GM21737 (cell line): ENCODE measurements at regions not wholly inside any gene's neighbourhood (a gene's known extent, or its start where the extent isn't known, plus 50 kb on each side); places are given as distances from the start of the nearest gene placed in this dataset.

Experiments
- ATAC-seq: cut with Tn5 transposase; IDR thresholded peaks from one replicate; pipeline ENCODE4 v1.9.1; 2021; ENCODE audit warnings: mild to moderate bottlenecking, moderate library complexity; ENCODE audit not compliant: unreplicated experiment

GRCh38 chr2:123116595-123116994, 908.5 kb upstream of the CNTNAP5 start:
- ATAC-seq = no peak

GRCh38 chr2:123127236-123127635, 897.9 kb upstream of the CNTNAP5 start:
- no peak for ATAC-seq

GRCh38 chr2:123128951-123129350, 896.1 kb upstream of the CNTNAP5 start:
- no peak for ATAC-seq

- no peak for ATAC-seq
These were observed 888.7 kb upstream of the CNTNAP5 start for GRCh38 chr2:123136419-123136818.

GRCh38 chr2:123144082-123144481, 881.0 kb upstream of the CNTNAP5 start:
- ATAC-seq = no peak

- no peak for ATAC-seq
These were observed 872.0 kb upstream of the CNTNAP5 start for GRCh38 chr2:123153041-123153440.

GRCh38 chr2:123154195-123154594, 870.9 kb upstream of the CNTNAP5 start:
- no peak for ATAC-seq

- no peak for ATAC-seq
These were observed 868.1 kb upstream of the CNTNAP5 start for GRCh38 chr2:123157016-123157415.

- ATAC-seq = no peak
These were observed 862.6 kb upstream of the CNTNAP5 start for GRCh38 chr2:123162400-123163016.

GRCh38 chr2:123163398-123163797, 861.7 kb upstream of the CNTNAP5 start:
- ATAC-seq = no peak

GRCh38 chr2:123164216-123164615, 860.9 kb upstream of the CNTNAP5 start:
- no peak for ATAC-seq

- no peak for ATAC-seq
These were observed 859.5 kb upstream of the CNTNAP5 start for GRCh38 chr2:123165616-123166015.

GRCh38 chr2:123179526-123179925, 845.6 kb upstream of the CNTNAP5 start:
- ATAC-seq = no peak

- ATAC-seq = no peak
These were observed 829.1 kb upstream of the CNTNAP5 start for GRCh38 chr2:123195957-123196356.

- ATAC-seq = no peak
These were observed 825.1 kb upstream of the CNTNAP5 start for GRCh38 chr2:123200035-123200434.

- ATAC-seq = no peak
These were observed 817.8 kb upstream of the CNTNAP5 start for GRCh38 chr2:123207245-123207644.

GRCh38 chr2:123209202-123209601, 815.9 kb upstream of the CNTNAP5 start:
- ATAC-seq = no peak

- ATAC-seq = no peak
These were observed 813.9 kb upstream of the CNTNAP5 start for GRCh38 chr2:123211181-123211580.

- no peak for ATAC-seq
These were observed 779.9 kb upstream of the CNTNAP5 start for GRCh38 chr2:123245156-123245555.

GRCh38 chr2:123258877-123259539, 766.1 kb upstream of the CNTNAP5 start:
- no peak for ATAC-seq

- ATAC-seq = no peak
These were observed 762.2 kb upstream of the CNTNAP5 start for GRCh38 chr2:123262856-123263255.

- no peak for ATAC-seq
These were observed 741.7 kb upstream of the CNTNAP5 start for GRCh38 chr2:123283431-123283830.

GRCh38 chr2:123303731-123304130, 721.4 kb upstream of the CNTNAP5 start:
- no peak for ATAC-seq
